ENCODE measurements at regions not wholly inside any gene's neighbourhood (a gene's known extent, or its start where the extent isn't known, plus 50 kb on each side); places are given as distances from the start of the nearest gene placed in this dataset.

DNA sequence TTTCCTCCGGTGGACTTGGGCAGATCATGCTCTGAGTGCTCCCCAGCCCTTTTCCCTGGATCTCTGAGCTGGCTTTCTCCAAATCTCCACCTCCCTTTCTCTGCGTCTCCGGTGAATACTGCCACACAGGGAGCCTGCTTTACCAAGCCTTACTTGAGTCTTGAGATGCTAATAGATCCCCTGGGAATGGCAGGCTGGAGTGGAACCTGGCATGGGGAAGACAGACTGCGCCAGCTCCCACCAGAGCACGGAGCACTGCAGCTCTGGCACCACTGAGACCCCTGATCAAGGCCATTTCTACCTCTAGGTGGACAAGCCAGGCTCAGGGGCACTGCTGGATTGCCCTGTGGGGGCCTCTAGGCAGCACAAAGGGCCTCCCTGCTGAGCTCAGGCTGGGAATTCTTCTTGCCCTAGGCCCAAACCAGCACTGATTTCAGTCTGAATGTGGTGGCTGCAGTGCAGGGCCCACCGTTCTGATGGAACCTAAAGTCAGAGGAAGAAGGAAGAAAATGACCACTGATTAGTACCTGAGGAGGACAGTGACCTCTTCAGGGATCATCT lies 74.3 kb upstream of the CRHR1 start:
- no peak for DNase-seq
- H3K36me3 ChIP-seq = no peaks in the 10 kb centered on the region
- in situ Hi-C loops (cut with MboI; ENCODE audit: low sequenced_read_pairs in 4 of 4) (no loop called here), intact Hi-C loops (cut with DNase I; ENCODE audit: low total_unique reads) (no loop called here)
- H3K9me3 ChIP-seq = no peaks in the 10 kb centered on the region
- TF ChIP-seq POLR2A (IDR thresholded peaks at IDR 0.05) = no peak
- TF ChIP-seq, protein P1, sequence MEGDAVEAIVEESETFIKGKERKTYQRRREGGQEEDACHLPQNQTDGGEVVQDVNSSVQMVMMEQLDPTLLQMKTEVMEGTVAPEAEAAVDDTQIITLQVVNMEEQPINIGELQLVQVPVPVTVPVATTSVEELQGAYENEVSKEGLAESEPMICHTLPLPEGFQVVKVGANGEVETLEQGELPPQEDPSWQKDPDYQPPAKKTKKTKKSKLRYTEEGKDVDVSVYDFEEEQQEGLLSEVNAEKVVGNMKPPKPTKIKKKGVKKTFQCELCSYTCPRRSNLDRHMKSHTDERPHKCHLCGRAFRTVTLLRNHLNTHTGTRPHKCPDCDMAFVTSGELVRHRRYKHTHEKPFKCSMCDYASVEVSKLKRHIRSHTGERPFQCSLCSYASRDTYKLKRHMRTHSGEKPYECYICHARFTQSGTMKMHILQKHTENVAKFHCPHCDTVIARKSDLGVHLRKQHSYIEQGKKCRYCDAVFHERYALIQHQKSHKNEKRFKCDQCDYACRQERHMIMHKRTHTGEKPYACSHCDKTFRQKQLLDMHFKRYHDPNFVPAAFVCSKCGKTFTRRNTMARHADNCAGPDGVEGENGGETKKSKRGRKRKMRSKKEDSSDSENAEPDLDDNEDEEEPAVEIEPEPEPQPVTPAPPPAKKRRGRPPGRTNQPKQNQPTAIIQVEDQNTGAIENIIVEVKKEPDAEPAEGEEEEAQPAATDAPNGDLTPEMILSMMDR (IDR thresholded peaks at IDR 0.05 in 4 of 5, conservative IDR thresholded peaks at IDR 0.05 in 1 of 5) = no peak
- H3K27me3 ChIP-seq = peaks cover 0 to 6% (median 0%) of the 10 kb centered on the region in 3 donors
- ATAC-seq = no peak
- no peak overlapping the region for H3K27ac ChIP-seq
- H3K4me1 ChIP-seq = no peaks in the 10 kb centered on the region
- H3K4me3 ChIP-seq = no peak overlapping the region

DNA sequence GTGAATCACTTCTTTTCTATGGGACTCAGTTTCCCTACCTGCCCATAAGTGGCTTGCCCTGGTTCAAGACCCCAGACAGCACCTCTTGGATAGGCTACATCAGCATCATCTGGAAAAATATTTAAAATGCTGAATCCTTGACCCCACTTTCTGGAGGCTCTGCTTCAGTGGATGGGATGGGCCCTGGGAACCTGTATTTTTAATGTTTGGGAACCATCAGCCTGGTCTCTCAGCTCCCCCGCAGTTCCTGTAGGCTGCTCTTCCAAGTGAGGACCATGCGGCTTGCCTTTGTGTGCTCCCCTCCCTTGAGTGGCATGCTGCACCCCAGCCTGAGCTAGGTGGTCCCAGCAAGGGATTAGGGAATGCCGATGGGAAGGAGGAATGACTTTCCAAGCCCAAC lies 68.3 kb upstream of the CRHR1 start:
- Histone ChIP-seq H3K4me1 (peaks cover 0 to 3% of the 10 kb centered on the region in 2 donors), H3K9me3 (no peaks in the 10 kb centered on the region), H3K36me3 (no peaks in the 10 kb centered on the region), H3K27ac (no peak overlapping the region), H3K27me3 (peaks cover 0 to 12% (median 7%) of the 10 kb centered on the region in 3 donors), H3K4me3 (no peak overlapping the region)
- intact Hi-C loops (cut with DNase I; ENCODE audit: low total_unique reads) = no loop called here
- no peak for ATAC-seq
- no peak for DNase-seq
- in situ Hi-C loops (cut with MboI; ENCODE audit: low sequenced_read_pairs in 4 of 4) = no loop called here
- TF ChIP-seq, protein P1 (IDR thresholded peaks at IDR 0.05 in 4 of 5, conservative IDR thresholded peaks at IDR 0.05 in 1 of 5) = no peak
- TF ChIP-seq POLR2A (IDR thresholded peaks at IDR 0.05) = no peak

DNA sequence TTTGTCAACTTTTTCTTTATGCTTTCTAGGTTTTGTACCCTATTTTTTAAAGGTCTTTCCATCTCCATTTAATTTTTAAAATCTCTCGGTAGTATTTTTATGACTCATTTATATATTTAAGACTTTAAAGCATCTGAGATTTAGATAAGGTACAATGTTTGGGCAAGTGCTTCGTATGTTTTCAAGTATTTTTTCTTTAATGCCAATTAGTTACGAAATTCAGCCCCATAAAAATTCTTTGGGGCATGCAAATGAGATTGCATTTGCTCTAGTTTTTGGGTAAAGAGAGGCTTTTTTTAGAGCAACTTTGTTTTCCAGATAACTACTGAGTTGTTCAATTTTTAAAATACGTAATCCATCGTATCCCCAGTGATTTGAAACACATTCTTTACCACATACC lies 65.3 kb upstream of the CRHR1 start:
- TF ChIP-seq, protein P1 (IDR thresholded peaks at IDR 0.05 in 4 of 5, conservative IDR thresholded peaks at IDR 0.05 in 1 of 5) = no peak
- no peak for TF ChIP-seq POLR2A (IDR thresholded peaks at IDR 0.05)
- H3K4me3 ChIP-seq = no peak overlapping the region
- no peaks in the 10 kb centered on the region for H3K36me3 ChIP-seq
- DNase-seq = no peak
- H3K4me1 ChIP-seq = peaks cover 0 to 3% of the 10 kb centered on the region in 2 donors
- in situ Hi-C loops (cut with MboI; ENCODE audit: low sequenced_read_pairs in 4 of 4) = no loop called here
- H3K9me3 ChIP-seq = no peaks in the 10 kb centered on the region
- H3K27me3 ChIP-seq = peaks cover 0 to 10% (median 7%) of the 10 kb centered on the region in 3 donors
- intact Hi-C loops (cut with DNase I; ENCODE audit: low total_unique reads) = no loop called here
- no peak overlapping the region for H3K27ac ChIP-seq
- no peak for ATAC-seq

DNA sequence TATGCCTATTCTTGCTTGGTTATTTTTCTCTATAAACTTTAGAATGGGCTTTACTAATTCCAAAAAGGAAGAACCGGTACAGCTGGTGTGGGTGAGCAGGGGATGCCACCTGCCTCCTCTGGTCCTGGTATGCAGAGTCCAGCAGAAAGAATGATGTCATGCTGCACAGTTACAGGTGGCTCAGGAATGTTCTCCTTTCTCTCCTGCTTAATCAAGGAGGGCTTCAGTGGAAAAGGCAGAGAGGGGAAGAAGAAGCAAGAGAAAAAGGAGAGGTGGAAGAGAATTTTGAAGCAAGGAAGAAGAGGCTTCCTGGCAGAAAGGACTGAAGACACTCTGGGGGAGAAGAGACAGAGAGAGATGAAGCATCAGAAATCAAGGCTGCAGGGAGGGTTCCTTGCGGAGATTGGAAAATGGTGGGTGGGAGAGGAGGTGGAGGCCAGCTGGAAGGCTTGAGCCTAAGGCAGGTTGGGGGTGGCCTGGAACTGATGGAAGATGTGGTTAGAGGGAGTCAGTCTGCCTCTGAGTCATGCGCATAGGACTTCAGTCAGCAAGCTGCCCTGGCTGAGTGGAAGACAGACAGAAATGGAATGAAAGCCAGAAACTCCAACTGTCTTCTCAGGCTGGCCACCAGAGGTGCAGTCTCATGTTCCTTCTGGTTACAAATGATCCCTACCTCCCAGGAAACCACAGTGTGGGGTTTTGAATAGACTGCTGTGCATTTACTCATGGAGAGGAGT lies 64.6 kb upstream of the CRHR1 start:
- H3K4me3 ChIP-seq = no peak overlapping the region
- in situ Hi-C loops (cut with MboI; ENCODE audit: low sequenced_read_pairs in 4 of 4) (no loop called here), intact Hi-C loops (cut with DNase I; ENCODE audit: low total_unique reads) (loop anchor here (10.0 kb wide), 1 partner anchor 115 kb away; no protein-coding TSS in a partner anchor)
- peak; percentile 41 to 60 for DNase-seq
- no peaks in the 10 kb centered on the region for H3K9me3 ChIP-seq
- no peak for TF ChIP-seq POLR2A (IDR thresholded peaks at IDR 0.05)
- TF ChIP-seq, protein P1 (IDR thresholded peaks at IDR 0.05 in 4 of 5, conservative IDR thresholded peaks at IDR 0.05 in 1 of 5) = peak; percentile 51 to 65 (median 54)
- H3K27me3 ChIP-seq = peaks cover 0 to 10% (median 7%) of the 10 kb centered on the region in 3 donors
- H3K36me3 ChIP-seq = no peaks in the 10 kb centered on the region
- peaks cover 0 to 3% of the 10 kb centered on the region in 2 donors for H3K4me1 ChIP-seq
- peak; percentile 97 to 98 for ATAC-seq
- no peak overlapping the region for H3K27ac ChIP-seq
